SHP77 (cell line): ENCODE measurements at regions not wholly inside any gene's neighbourhood (a gene's known extent, or its start where the extent isn't known, plus 50 kb on each side); places are given as distances from the start of the nearest gene placed in this dataset.
"Not testable (repeated sequence)": the region's sequence is repeated elsewhere in the genome, so short reads cannot be mapped to it uniquely, and the experiment has no call there.

ENCODE experiments used
- DNase-seq, 2 experiments: peaks; one replicate each; lab custom pipeline; 2025; lab: John Stamatoyannopoulos, UW

GRCh38 chr5:143908959-143909358 lies 97.0 kb downstream of the HMHB1 start:
- no peak for DNase-seq

GRCh38 chr5:143913008-143913752 lies 101.2 kb downstream of the HMHB1 start:
- no peak for DNase-seq

- DNase-seq: no peak
These were observed 102.8 kb downstream of the HMHB1 start for GRCh38 chr5:143914756-143915155.

- no peak for DNase-seq
These were observed 104.5 kb downstream of the HMHB1 start for GRCh38 chr5:143916451-143916850.

- DNase-seq: no peak
These were observed 107.0 kb downstream of the HMHB1 start for GRCh38 chr5:143918961-143919360.

- DNase-seq: no peak
These were observed 108.8 kb downstream of the HMHB1 start for GRCh38 chr5:143920772-143921171.

- no peak for DNase-seq
These were observed 109.8 kb downstream of the HMHB1 start for GRCh38 chr5:143921525-143922311.

GRCh38 chr5:143922718-143923117 lies 110.8 kb downstream of the HMHB1 start:
- no peak for DNase-seq

GRCh38 chr5:143923634-143924266 lies 111.8 kb downstream of the HMHB1 start:
- DNase-seq: no peak

GRCh38 chr5:143924311-143924978 lies 112.5 kb downstream of the HMHB1 start:
- DNase-seq: no peak

GRCh38 chr5:143924979-143925325 lies 113.0 kb downstream of the HMHB1 start:
- not testable (repeated sequence) for DNase-seq

GRCh38 chr5:143929486-143929885 lies 117.5 kb downstream of the HMHB1 start:
- no peak for DNase-seq

- DNase-seq: no peak
These were observed 118.6 kb downstream of the HMHB1 start for GRCh38 chr5:143930561-143930960.

GRCh38 chr5:143931476-143931875 lies 119.5 kb downstream of the HMHB1 start:
- DNase-seq: no peak

- DNase-seq: no peak
These were observed 120.0 kb downstream of the HMHB1 start for GRCh38 chr5:143931986-143932385.

GRCh38 chr5:143932584-143932983 lies 120.6 kb downstream of the HMHB1 start:
- no peak for DNase-seq

- DNase-seq: no peak
These were observed 121.5 kb downstream of the HMHB1 start for GRCh38 chr5:143933451-143933850.

- DNase-seq: no peak
These were observed 122.9 kb downstream of the HMHB1 start for GRCh38 chr5:143934821-143935220.

- DNase-seq: no peak
These were observed 126.3 kb downstream of the HMHB1 start for GRCh38 chr5:143938230-143938629.

GRCh38 chr5:143946837-143947236 lies 134.9 kb downstream of the HMHB1 start:
- DNase-seq: no peak

- DNase-seq: no peak
These were observed 135.4 kb downstream of the HMHB1 start for GRCh38 chr5:143947313-143947712.

- DNase-seq: no peak
These were observed 140.8 kb downstream of the HMHB1 start for GRCh38 chr5:143952809-143953208.
